ENCODE measurements at regions not wholly inside any gene's neighbourhood (a gene's known extent, or its start where the extent isn't known, plus 50 kb on each side); places are given as distances from the start of the nearest gene placed in this dataset.

GRCh38 chr17:5870231-5870953 is 199.8 kb upstream of the WSCD1 start:
- intact Hi-C loops (cut with DNase I) = no loop called here
- Histone ChIP-seq H3K27ac (no peak overlapping the region), H3K4me1 (no peaks in the 10 kb centered on the region), H3K4me3 (no peak overlapping the region), H3K27me3 (no peaks in the 10 kb centered on the region), H3K36me3 (no peaks in the 10 kb centered on the region), H3K9me3 (no peaks in the 10 kb centered on the region)
- DNase-seq (ENCODE audit: extremely low spot score in 2 of 2) = peak; percentile 32 to 79
- no peak for TF ChIP-seq CTCF (IDR thresholded peaks at IDR 0.05)
- no peak for TF ChIP-seq POLR2AphosphoS5 (IDR thresholded peaks at IDR 0.05; ENCODE audit: insufficient read depth in 1 of 2, low read depth in 1 of 2)
- TF ChIP-seq POLR2A (IDR thresholded peaks at IDR 0.05) = no peak

GRCh38 chr17:5871666-5872065 is 198.5 kb upstream of the WSCD1 start:
- H3K27ac ChIP-seq = no peak overlapping the region
- DNase-seq (ENCODE audit: extremely low spot score in 2 of 2) = peak in 1 of 2 donors; percentile 61
- no peak for TF ChIP-seq CTCF (IDR thresholded peaks at IDR 0.05)
- no peak for TF ChIP-seq POLR2AphosphoS5 (IDR thresholded peaks at IDR 0.05; ENCODE audit: insufficient read depth in 1 of 2, low read depth in 1 of 2)
- no peak for TF ChIP-seq POLR2A (IDR thresholded peaks at IDR 0.05)
- no peaks in the 10 kb centered on the region for H3K27me3 ChIP-seq
- intact Hi-C loops (cut with DNase I) = no loop called here
- H3K36me3 ChIP-seq = no peaks in the 10 kb centered on the region
- H3K4me3 ChIP-seq = no peak overlapping the region
- no peaks in the 10 kb centered on the region for H3K9me3 ChIP-seq
- H3K4me1 ChIP-seq = no peaks in the 10 kb centered on the region

GRCh38 chr17:5872831-5873230 is 197.3 kb upstream of the WSCD1 start:
- Histone ChIP-seq H3K9me3 (no peaks in the 10 kb centered on the region), H3K4me1 (no peaks in the 10 kb centered on the region), H3K27me3 (no peaks in the 10 kb centered on the region), H3K27ac (no peak overlapping the region), H3K36me3 (no peaks in the 10 kb centered on the region), H3K4me3 (no peak overlapping the region)
- TF ChIP-seq POLR2A (IDR thresholded peaks at IDR 0.05) = no peak
- TF ChIP-seq POLR2AphosphoS5 (IDR thresholded peaks at IDR 0.05; ENCODE audit: insufficient read depth in 1 of 2, low read depth in 1 of 2) = no peak
- TF ChIP-seq CTCF (IDR thresholded peaks at IDR 0.05) = no peak
- intact Hi-C loops (cut with DNase I) = no loop called here
- peak in 1 of 2 donors; percentile 64 for DNase-seq (ENCODE audit: extremely low spot score in 2 of 2)

- TF ChIP-seq POLR2AphosphoS5 (IDR thresholded peaks at IDR 0.05; ENCODE audit: insufficient read depth in 1 of 2, low read depth in 1 of 2) (no peak), CTCF (IDR thresholded peaks at IDR 0.05) (no peak), POLR2A (IDR thresholded peaks at IDR 0.05) (no peak)
- no peak overlapping the region for H3K27ac ChIP-seq
- H3K36me3 ChIP-seq = no peaks in the 10 kb centered on the region
- no peaks in the 10 kb centered on the region for H3K4me1 ChIP-seq
- peak in 1 of 2 donors; percentile 58 for DNase-seq (ENCODE audit: extremely low spot score in 2 of 2)
- H3K4me3 ChIP-seq = no peak overlapping the region
- intact Hi-C loops (cut with DNase I) = no loop called here
- H3K9me3 ChIP-seq = no peaks in the 10 kb centered on the region
- H3K27me3 ChIP-seq = no peaks in the 10 kb centered on the region
Measured at GRCh38 chr17:5873781-5874180, 196.4 kb upstream of the WSCD1 start.

GRCh38 chr17:5874486-5874885 is 195.7 kb upstream of the WSCD1 start:
- intact Hi-C loops (cut with DNase I) = no loop called here
- no peak for DNase-seq (ENCODE audit: extremely low spot score in 2 of 2)

More at GRCh38 chr17:5874486-5874885, 195.7 kb upstream of the WSCD1 start:
- no peak overlapping the region for H3K4me3 ChIP-seq
- H3K4me1 ChIP-seq = no peaks in the 10 kb centered on the region
- no peaks in the 10 kb centered on the region for H3K9me3 ChIP-seq
- H3K27me3 ChIP-seq = no peaks in the 10 kb centered on the region
- H3K27ac ChIP-seq = no peak overlapping the region
- no peaks in the 10 kb centered on the region for H3K36me3 ChIP-seq
- TF ChIP-seq POLR2A (IDR thresholded peaks at IDR 0.05) (no peak), POLR2AphosphoS5 (IDR thresholded peaks at IDR 0.05; ENCODE audit: insufficient read depth in 1 of 2, low read depth in 1 of 2) (no peak), CTCF (IDR thresholded peaks at IDR 0.05) (no peak)
